H1 (cell line): ENCODE measurements at regions not wholly inside any gene's neighbourhood (a gene's known extent, or its start where the extent isn't known, plus 50 kb on each side); places are given as distances from the start of the nearest gene placed in this dataset.

Experiments
- CTCF ChIA-PET: fragments of 300-600 bp; sonication (Branson Sonifier 250); formaldehyde crosslinking; loops from one replicate; lab custom pipeline; 2021; ENCODE audit not compliant: partially characterized antibody; lab: Charles Lee
- POLR2A ChIA-PET: fragments of 300-600 bp; sonication (Branson Sonifier 250); formaldehyde crosslinking; loops from one replicate; lab custom pipeline; 2021; ENCODE audit warnings: inconsistent platforms; ENCODE audit not compliant: partially characterized antibody; lab: Charles Lee
- DNase-seq, 2 experiments: peaks; one replicate each; pipeline versions ENCODE4 v3.0.0 to v3.0.0-alpha.2; 2010 to 2022; ENCODE audit warnings: low spot score in 2 of 2, low read depth in 1 of 2, mixed read lengths in 1 of 2
- FAIRE-seq: peaks from 2 replicates; lab custom pipeline; 2011; peaks lifted over from hg19 to GRCh38; lab: Jason Lieb, UNC
- H2AFZ ChIP-seq: 2 replicates; pipeline ENCODE4 v1.8.1; 2012; ENCODE audit warnings: low read length, inconsistent platforms
- H2AK5ac ChIP-seq: 2 replicates; pipeline ENCODE4 v1.6.1; 2013; ENCODE audit warnings: low read depth, low read length
- H2BK120ac ChIP-seq: replicated peaks from 2 replicates; pipeline ENCODE3; 2013; ENCODE audit warnings: low read depth, low read length, inconsistent platforms
- H2BK12ac ChIP-seq: 2 replicates; pipeline ENCODE4 v1.6.1; 2013; ENCODE audit warnings: low read depth, low read length
- H2BK15ac ChIP-seq: 2 replicates; pipeline ENCODE4 v1.6.1; 2013; ENCODE audit warnings: low read length
- H2BK20ac ChIP-seq: 2 replicates; pipeline ENCODE4 v1.6.1; 2013; ENCODE audit warnings: low read length
- H2BK5ac ChIP-seq: 2 replicates; pipeline ENCODE4 v1.6.1; 2013; ENCODE audit warnings: low read depth, low read length
- H3K14ac ChIP-seq: 2 replicates; pipeline ENCODE4 v1.6.1; 2013; ENCODE audit warnings: inconsistent platforms; ENCODE audit not compliant: insufficient read length
- H3K18ac ChIP-seq: 2 replicates; pipeline ENCODE4 v1.6.1; 2013; ENCODE audit warnings: low read length; ENCODE audit errors: extremely low read depth
- H3K23ac ChIP-seq: 2 replicates; pipeline ENCODE4 v1.6.1; 2013; ENCODE audit warnings: inconsistent platforms; ENCODE audit not compliant: insufficient read length
- H3K23me2 ChIP-seq: 2 replicates; pipeline ENCODE4 v1.6.1; 2013; ENCODE audit warnings: low read depth, low read length
- H3K27ac ChIP-seq: 2 replicates; pipeline ENCODE4 v1.6.1; 2011; ENCODE audit warnings: low read depth, low read length, inconsistent platforms
- H3K27me3 ChIP-seq, 4 experiments: replicated peaks in 1 of 4; 1 replicate in 1 of 4; 2 replicates in 3 of 4; pipeline versions ENCODE4 v1.6.1 to v1.8.1; 2011 to 2013; ENCODE audit warnings: low read length in 3 of 4, mild to moderate bottlenecking in 3 of 4, inconsistent platforms in 2 of 4, mixed read lengths in 2 of 4, moderate library complexity in 1 of 4; ENCODE audit not compliant: control insufficient read depth in 3 of 4, insufficient read depth in 3 of 4; ENCODE audit errors: extremely low read depth in 1 of 4
- H3K36me3 ChIP-seq, 4 experiments: 2 replicates each; pipeline versions ENCODE4 v1.6.1 to v1.8.1; 2011 to 2013; ENCODE audit warnings: mild to moderate bottlenecking in 4 of 4, low read length in 3 of 4, moderate library complexity in 2 of 4, control low read depth in 1 of 4, inconsistent platforms in 1 of 4; ENCODE audit not compliant: insufficient read depth in 4 of 4, control insufficient read depth in 2 of 4
- H3K4ac ChIP-seq: replicated peaks from 2 replicates; pipeline ENCODE3; 2013; ENCODE audit warnings: low read length, low read depth, mixed read lengths, inconsistent platforms; ENCODE audit not compliant: insufficient read length
- H3K4me1 ChIP-seq, 4 experiments: replicated peaks in 1 of 4; 1 replicate in 1 of 4; 2 replicates in 3 of 4; pipeline versions ENCODE4 v1.6.1 to v1.8.1; 2011 to 2013; ENCODE audit warnings: low read length in 3 of 4, inconsistent platforms in 2 of 4, mixed read lengths in 1 of 4; ENCODE audit not compliant: insufficient read depth in 4 of 4, control insufficient read depth in 3 of 4
- H3K4me2 ChIP-seq, 2 experiments: 2 replicates each; pipeline versions ENCODE4 v1.6.1 to v1.8.1; 2011 to 2013; ENCODE audit warnings: low read depth in 2 of 2, low read length in 2 of 2, control low read depth in 1 of 2, inconsistent platforms in 1 of 2, mild to moderate bottlenecking in 1 of 2; ENCODE audit not compliant: insufficient read depth in 1 of 2
- H3K4me3 ChIP-seq, 4 experiments: fragments of 200-600, 300-600 bp in 1 of 4; sonication (generic), shearing (Covaris generic), sonication (Bioruptor Twin) in 1 of 4; 2 replicates each; pipeline versions ENCODE4 v1.5.1 to v1.8.1; 2011 to 2016; ENCODE audit warnings: low read length in 4 of 4, low read depth in 3 of 4, control low read depth in 2 of 4, inconsistent platforms in 2 of 4, mild to moderate bottlenecking in 2 of 4, mixed read lengths in 1 of 4, moderate library complexity in 1 of 4; ENCODE audit not compliant: insufficient read depth in 2 of 4; ENCODE audit errors: extremely low read depth in 1 of 4
- H3K56ac ChIP-seq: replicated peaks from 2 replicates; pipeline ENCODE3; 2013; ENCODE audit warnings: low read depth, mild to moderate bottlenecking, mixed read lengths, low read length, inconsistent platforms; ENCODE audit not compliant: insufficient read length
- H3K79me1 ChIP-seq: 2 replicates; pipeline ENCODE4 v1.6.1; 2013; ENCODE audit warnings: low read depth, low read length, control low read depth
- H3K79me2 ChIP-seq, 2 experiments: 2 replicates each; pipeline versions ENCODE4 v1.6.1 to v1.8.1; 2012 to 2013; ENCODE audit warnings: low read length in 2 of 2, mild to moderate bottlenecking in 2 of 2, inconsistent platforms in 1 of 2; ENCODE audit not compliant: insufficient read depth in 2 of 2, control insufficient read depth in 1 of 2
- H3K9ac ChIP-seq, 4 experiments: replicated peaks in 1 of 4; 1 replicate in 1 of 4; 2 replicates in 3 of 4; pipeline versions ENCODE4 v1.6.1 to v1.8.1; 2011 to 2013; ENCODE audit warnings: low read depth in 3 of 4, low read length in 3 of 4, control low read depth in 2 of 4, mild to moderate bottlenecking in 2 of 4, moderate library complexity in 2 of 4, inconsistent platforms in 1 of 4; ENCODE audit errors: extremely low read depth in 1 of 4
- H3K9me3 ChIP-seq, 2 experiments: 2 replicates each; pipeline versions ENCODE4 v1.6.1 to v1.8.1; 2012 to 2013; ENCODE audit warnings: mild to moderate bottlenecking in 2 of 2, moderate library complexity in 2 of 2, control low read depth in 1 of 2, inconsistent platforms in 1 of 2, low read depth in 1 of 2, low read length in 1 of 2, mixed read lengths in 1 of 2; ENCODE audit not compliant: insufficient read depth in 2 of 2
- H4K20me1 ChIP-seq, 2 experiments: replicated peaks in 1 of 2; 2 replicates each; pipeline versions ENCODE3 to v1.8.1; 2011 to 2013; ENCODE audit warnings: inconsistent platforms in 2 of 2, low read length in 2 of 2, mild to moderate bottlenecking in 1 of 2; ENCODE audit not compliant: insufficient read depth in 2 of 2, control insufficient read depth in 1 of 2
- H4K5ac ChIP-seq: 2 replicates; pipeline ENCODE4 v1.6.1; 2013; ENCODE audit warnings: low read length, low read depth, mixed read lengths, inconsistent platforms; ENCODE audit not compliant: insufficient read length
- H4K8ac ChIP-seq: 2 replicates; pipeline ENCODE4 v1.8.0; 2013; ENCODE audit warnings: mild to moderate bottlenecking, moderate library complexity, low read length, inconsistent platforms; ENCODE audit not compliant: insufficient read depth; ENCODE audit errors: extremely low read depth
- H4K91ac ChIP-seq: replicated peaks from 2 replicates; pipeline ENCODE3; 2013; ENCODE audit warnings: low read length, mixed read lengths, inconsistent platforms; ENCODE audit not compliant: insufficient read length
- CBX5 ChIP-seq: fragments of 300-800, 300-1000 bp; sonication (generic); IDR thresholded peaks from 2 replicates; pipeline ENCODE4 v1.7.1; 2016; ENCODE audit warnings: antibody characterized with exemption, low read length, low read depth
- GABPA ChIP-seq: IDR thresholded peaks from 2 replicates; pipeline ENCODE4 v1.6.1; 2011; ENCODE audit warnings: mild to moderate bottlenecking, low read length, moderate library complexity, borderline replicate concordance; ENCODE audit not compliant: insufficient read depth
- KDM1A ChIP-seq: fragments of 200-600, 300-600 bp; sonication (generic); IDR thresholded peaks from 2 replicates; pipeline ENCODE4 v1.7.1; 2016; ENCODE audit warnings: mild to moderate bottlenecking, low read length, borderline replicate concordance
- RNF2 ChIP-seq: fragments of 200-900, 300-1000 bp; sonication (generic); IDR thresholded peaks from 2 replicates; pipeline ENCODE4 v1.7.1; 2016; ENCODE audit warnings: borderline replicate concordance, low read depth, mild to moderate bottlenecking, antibody characterized with exemption, low read length; ENCODE audit not compliant: poor library complexity, severe bottlenecking; ENCODE audit errors: missing control alignments
- USF2 ChIP-seq: IDR thresholded peaks from 2 replicates; pipeline ENCODE4 v1.6.1; 2011; ENCODE audit warnings: low read length, improper control_type of control experiment
- WGBS, 2 experiments: shearing (Covaris generic) in 1 of 2; methylation state at CpG; one replicate each; pipeline versions ENCODE4 v1.1.6 to v1.1.7; 2013 to 2015; ENCODE audit warnings: low lambda C conversion rate in 2 of 2, mixed read lengths in 2 of 2, inconsistent platforms in 1 of 2, low coverage in 1 of 2, missing lambda C conversion rate in 1 of 2; ENCODE audit not compliant: insufficient replicate concordance in 2 of 2, insufficient coverage in 1 of 2, insufficient read length in 1 of 2; ENCODE audit errors: extremely low coverage in 1 of 2, missing lambda C conversion rate in 1 of 2; 5-methylcytosine and 5-hydroxymethylcytosine counted together

- no peaks in the 10 kb centered on the region for H3K4me1 ChIP-seq
- H2AFZ ChIP-seq = no peak overlapping the region
- H2BK20ac ChIP-seq = no peak overlapping the region
- peaks cover 66 to 84% of the 10 kb centered on the region in 2 experiments for H3K9me3 ChIP-seq
- no peaks in the 10 kb centered on the region for H3K79me2 ChIP-seq
- no peak overlapping the region for H3K56ac ChIP-seq
- H3K4me3 ChIP-seq = no peak overlapping the region
- H3K18ac ChIP-seq = no peak overlapping the region
- no peaks in the 10 kb centered on the region for H4K20me1 ChIP-seq
- no peaks in the 10 kb centered on the region for H3K79me1 ChIP-seq
- H3K36me3 ChIP-seq = no peaks in the 10 kb centered on the region
- H4K8ac ChIP-seq = no peak overlapping the region
- no peak overlapping the region for H3K27ac ChIP-seq
- no peak overlapping the region for H3K23ac ChIP-seq
- no peak overlapping the region for H3K4ac ChIP-seq
- DNase-seq (no peak), FAIRE-seq (no peak)
- no peak overlapping the region for H3K9ac ChIP-seq
- POLR2A ChIA-PET = no interaction called here
- no peaks in the 10 kb centered on the region for H3K23me2 ChIP-seq
- WGBS, 2 experiments = 60% methylated on average over 2 of the region's 2 CpGs; no CpG with 5 or more reads in 1 of the 2 experiments
- no peak overlapping the region for H2AK5ac ChIP-seq
- TF ChIP-seq RNF2 (no peak), CBX5 (no peak), KDM1A (no peak), USF2 (no peak), GABPA (no peak)
- no peak overlapping the region for H2BK12ac ChIP-seq
- no peak overlapping the region for H4K91ac ChIP-seq
- no peak overlapping the region for H2BK15ac ChIP-seq
- no peaks in the 10 kb centered on the region for H3K27me3 ChIP-seq
- H4K5ac ChIP-seq = no peak overlapping the region
- CTCF ChIA-PET = no interaction called here
- no peak overlapping the region for H3K14ac ChIP-seq
- no peak overlapping the region for H3K4me2 ChIP-seq
- H2BK120ac ChIP-seq = no peak overlapping the region
- H2BK5ac ChIP-seq = no peak overlapping the region
Measured at GRCh38 chr9:1514776-1515363, 464.7 kb downstream of the DMRT2 start.
